ENCODE measurements at regions not wholly inside any gene's neighbourhood (a gene's known extent, or its start where the extent isn't known, plus 50 kb on each side); places are given as distances from the start of the nearest gene placed in this dataset.

DNA sequence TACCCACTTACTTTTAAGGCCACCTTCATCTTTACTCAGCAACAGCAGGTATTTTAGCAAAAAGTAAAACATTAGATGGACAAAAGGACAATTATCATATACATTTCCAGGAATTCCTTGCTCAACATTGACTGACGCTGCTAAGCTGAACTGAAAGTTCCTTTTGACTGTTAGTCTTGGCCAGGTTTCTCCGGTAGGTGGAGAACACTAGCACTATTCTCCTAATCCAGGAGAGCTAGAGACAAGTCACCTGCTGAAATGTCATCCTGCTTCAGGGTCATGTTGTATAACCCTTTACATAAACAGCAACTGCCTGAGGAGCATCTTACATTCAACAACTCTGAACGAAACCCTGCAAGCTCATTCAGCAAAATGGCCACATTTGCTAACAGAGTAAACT is 109.0 kb upstream of the ESRRG start:
- no peak for DNase-seq (ENCODE audit: low read depth in 4 of 4, low spot score in 3 of 4)

GRCh38 chr1:216830424-216831210 is 107.4 kb upstream of the ESRRG start:
- DNase-seq (ENCODE audit: low read depth in 4 of 4, low spot score in 3 of 4): no peak

DNA sequence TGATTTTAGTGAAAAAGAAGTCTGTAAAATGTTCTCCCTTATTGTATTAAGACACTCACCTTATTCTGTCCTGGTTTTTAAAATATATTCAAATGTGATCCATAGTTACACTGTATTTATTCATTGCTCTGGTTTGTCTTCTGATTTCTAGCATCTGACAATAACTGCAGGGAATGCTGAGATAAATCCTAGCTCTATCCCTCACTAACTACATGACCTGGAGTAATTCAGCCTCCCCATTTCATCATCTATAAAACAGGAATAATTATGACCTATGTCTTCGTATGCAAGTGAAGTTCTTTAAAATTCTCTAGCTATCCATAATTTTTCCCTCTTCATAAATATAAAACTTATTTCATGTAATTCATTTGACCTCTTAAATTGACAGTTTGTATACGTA is 104.0 kb upstream of the ESRRG start:
- no peak for DNase-seq (ENCODE audit: low read depth in 4 of 4, low spot score in 3 of 4)

DNA sequence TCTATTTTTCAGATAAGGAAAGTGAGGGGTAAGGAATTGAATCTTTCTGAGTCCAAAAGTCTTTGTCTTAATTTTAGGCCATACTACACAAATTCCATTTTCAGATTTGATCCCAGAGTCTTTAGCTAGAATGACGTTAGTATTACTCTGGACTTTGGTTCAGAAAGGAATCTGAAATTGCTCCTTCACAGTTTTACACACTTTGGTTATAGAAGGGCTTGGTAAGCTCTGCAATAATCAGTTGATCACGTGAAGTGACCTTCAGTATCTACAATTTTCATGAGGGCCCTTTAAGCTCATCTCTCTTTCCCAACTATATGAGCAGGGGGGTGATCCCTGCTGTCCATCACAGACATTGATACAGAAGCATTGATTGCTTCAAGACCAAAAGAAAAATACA is 103.4 kb upstream of the ESRRG start:
- no peak for DNase-seq (ENCODE audit: low read depth in 4 of 4, low spot score in 3 of 4)

- DNase-seq (ENCODE audit: low read depth in 4 of 4, low spot score in 3 of 4): no peak
These were observed 103.0 kb upstream of the ESRRG start for GRCh38 chr1:216826214-216826613.

- DNase-seq (ENCODE audit: low read depth in 4 of 4, low spot score in 3 of 4): no peak
These were observed 102.3 kb upstream of the ESRRG start for GRCh38 chr1:216825557-216825956.

DNA sequence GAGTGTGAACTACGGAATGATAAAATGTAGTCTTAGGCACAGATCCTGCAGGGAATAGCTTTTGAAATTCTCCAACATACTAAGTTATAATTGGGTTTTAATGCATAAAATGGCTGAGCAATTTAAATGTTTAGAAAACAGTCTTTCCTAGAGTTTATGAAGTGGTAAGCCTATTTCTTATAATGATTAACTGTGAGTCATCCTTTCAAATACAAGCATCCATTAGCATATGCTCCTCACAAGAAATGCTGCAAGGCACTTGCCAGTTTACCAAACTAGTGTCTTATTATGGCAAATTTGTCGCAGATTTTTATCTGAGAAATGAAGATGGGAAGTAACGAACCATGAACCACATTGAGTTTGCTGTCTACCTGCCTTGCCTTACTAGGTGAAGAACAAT is 101.3 kb upstream of the ESRRG start:
- DNase-seq (ENCODE audit: low read depth in 4 of 4, low spot score in 3 of 4): no peak

- no peak for DNase-seq (ENCODE audit: low read depth in 4 of 4, low spot score in 3 of 4)
These were observed 100.5 kb upstream of the ESRRG start for GRCh38 chr1:216823731-216824130.

DNA sequence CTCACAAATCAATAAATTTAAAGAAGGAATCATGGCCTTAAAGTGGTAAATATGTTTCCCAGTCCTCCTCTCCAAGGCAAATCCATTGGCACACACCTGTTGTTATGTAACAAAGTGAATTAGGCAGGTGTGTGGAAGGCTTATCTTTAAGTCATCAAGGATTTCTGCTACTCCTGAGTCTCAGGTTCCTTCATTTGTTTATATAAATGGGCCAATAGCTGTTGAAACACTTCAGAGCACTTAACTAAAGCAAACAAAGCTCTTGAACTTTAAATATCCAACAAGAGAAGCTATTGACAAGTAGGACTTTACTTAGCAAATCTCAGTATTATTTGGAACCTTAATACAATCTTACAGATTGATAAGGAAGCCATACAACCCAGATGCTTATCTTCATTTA is 99.3 kb upstream of the ESRRG start:
- no peak for DNase-seq (ENCODE audit: low read depth in 4 of 4, low spot score in 3 of 4)

GRCh38 chr1:216820345-216820744 is 97.1 kb upstream of the ESRRG start:
- DNase-seq (ENCODE audit: low read depth in 4 of 4, low spot score in 3 of 4): no peak

DNA sequence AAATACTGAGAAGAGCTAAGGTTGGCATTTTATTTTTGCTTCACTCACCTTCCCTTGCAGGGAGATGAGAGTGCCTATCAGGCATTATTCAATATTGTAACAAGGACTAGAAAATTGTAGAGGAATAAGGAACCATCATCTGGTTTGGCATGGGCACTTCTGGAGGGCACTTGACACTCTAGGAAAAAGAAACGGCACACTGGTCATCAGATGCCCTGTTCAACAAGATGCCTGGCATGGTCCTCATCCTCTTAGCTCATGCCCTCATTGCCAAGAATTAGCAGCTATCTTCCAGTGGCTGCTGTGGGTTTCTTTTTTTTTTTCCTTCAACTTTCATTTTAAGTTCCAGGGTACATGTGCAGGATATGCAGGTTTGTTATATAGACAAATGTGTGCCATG is 95.1 kb upstream of the ESRRG start:
- no peak for DNase-seq (ENCODE audit: low read depth in 4 of 4, low spot score in 3 of 4)

GRCh38 chr1:216815260-216816131 is 92.3 kb upstream of the ESRRG start:
- DNase-seq (ENCODE audit: low read depth in 4 of 4, low spot score in 3 of 4): peak; percentile 58 to 73 (median 61)

DNA sequence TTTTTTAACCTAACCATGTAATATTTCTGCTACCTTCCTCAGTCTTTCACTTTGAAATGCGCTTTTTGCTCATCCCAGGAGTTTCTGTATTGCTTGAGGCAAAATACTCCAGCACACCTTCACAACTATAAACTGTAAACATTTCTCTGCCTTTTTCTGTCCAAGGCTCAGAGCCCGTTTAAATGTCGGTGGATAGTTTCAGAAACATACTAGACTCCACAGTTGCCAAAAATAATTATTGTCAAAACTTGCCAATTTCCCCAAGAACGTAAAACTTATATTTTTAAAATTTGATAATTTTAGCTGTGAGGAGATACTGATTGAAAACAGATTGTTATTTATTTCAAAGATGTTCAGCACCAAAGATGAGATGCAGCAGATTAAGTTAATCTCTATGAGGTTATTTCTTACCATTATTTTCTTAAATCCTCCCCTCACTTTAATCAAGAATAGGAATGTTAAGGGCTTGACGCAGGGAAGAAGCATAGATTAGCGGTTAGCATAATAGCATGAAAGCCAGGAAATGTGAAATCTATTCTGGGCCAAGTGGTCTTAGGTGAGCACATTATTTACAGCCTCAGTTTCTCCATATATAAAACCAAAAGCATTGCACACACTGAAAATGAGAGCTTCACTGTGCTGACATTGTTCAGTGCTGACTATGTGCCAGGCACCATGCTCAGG is 91.5 kb upstream of the ESRRG start:
- no peak for DNase-seq (ENCODE audit: low read depth in 4 of 4, low spot score in 3 of 4)

- no peak for DNase-seq (ENCODE audit: low read depth in 4 of 4, low spot score in 3 of 4)
These were observed 89.7 kb upstream of the ESRRG start for GRCh38 chr1:216812966-216813365.

DNA sequence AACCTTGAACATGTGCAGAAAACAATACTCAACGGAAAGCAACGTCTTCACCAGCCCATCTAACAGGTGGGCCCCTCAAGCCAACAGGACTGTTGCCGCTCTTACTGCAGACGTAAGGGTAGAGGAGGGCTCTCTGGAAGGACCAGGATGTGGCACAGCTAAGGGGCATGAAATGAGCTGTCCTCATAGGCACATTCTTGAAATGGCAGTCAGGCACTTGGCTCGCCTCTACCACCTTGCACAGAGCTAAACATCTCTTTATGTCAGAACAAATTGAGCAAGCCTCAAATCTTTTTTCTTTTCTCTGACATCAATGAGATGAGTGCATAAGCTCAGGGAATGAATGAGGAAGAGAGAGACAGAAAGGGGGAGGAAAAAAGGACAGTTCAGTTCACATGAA is 86.4 kb upstream of the ESRRG start:
- DNase-seq (ENCODE audit: low read depth in 4 of 4, low spot score in 3 of 4): no peak

DNA sequence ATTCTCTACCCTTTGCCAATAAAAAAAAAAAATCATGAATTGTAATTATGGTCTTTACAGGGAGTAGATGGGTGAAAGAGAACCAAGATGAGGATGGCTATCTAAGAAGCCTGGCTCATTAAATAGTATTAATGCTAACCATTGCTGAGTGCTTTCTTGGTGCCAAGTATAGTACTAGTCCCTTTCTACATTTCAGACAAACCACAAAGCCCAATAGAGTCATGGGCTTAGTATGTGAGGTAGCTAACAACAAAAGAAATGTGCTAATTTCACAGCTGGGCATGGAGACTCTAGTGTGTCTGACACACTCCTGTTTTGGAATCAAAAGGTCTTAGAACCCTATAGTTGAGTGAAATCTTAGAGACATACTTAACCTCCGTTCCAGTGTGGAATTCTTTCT is 84.5 kb upstream of the ESRRG start:
- no peak for DNase-seq (ENCODE audit: low read depth in 4 of 4, low spot score in 3 of 4)

- DNase-seq (ENCODE audit: low read depth in 4 of 4, low spot score in 3 of 4): no peak
These were observed 82.7 kb upstream of the ESRRG start for GRCh38 chr1:216805953-216806352.

- no peak for DNase-seq (ENCODE audit: low read depth in 4 of 4, low spot score in 3 of 4)
These were observed 82.0 kb upstream of the ESRRG start for GRCh38 chr1:216805233-216805632.

DNA sequence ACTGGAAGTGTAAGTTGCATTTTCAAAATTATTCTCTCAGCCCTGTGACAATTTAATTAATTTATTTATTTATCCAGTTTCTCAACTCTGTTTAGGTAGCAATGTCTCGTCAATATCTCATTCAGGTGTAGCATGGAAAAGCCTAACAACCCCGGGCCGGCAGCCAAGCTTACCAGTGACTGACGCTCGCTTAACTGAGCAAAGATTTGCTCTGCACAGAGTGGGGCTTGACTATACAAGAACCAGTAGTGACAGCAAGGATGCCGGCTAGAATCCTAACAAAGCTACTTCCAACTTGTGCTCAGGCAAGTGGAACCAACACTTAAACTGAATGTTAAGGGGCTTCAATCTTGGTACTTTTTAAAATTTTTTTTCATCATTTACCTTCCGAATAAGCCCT is 80.9 kb upstream of the ESRRG start:
- no peak for DNase-seq (ENCODE audit: low read depth in 4 of 4, low spot score in 3 of 4)

GRCh38 chr1:216794586-216794985 is 71.4 kb upstream of the ESRRG start:
- DNase-seq (ENCODE audit: low read depth in 4 of 4, low spot score in 3 of 4): no peak

- no peak for DNase-seq (ENCODE audit: low read depth in 4 of 4, low spot score in 3 of 4)
These were observed 70.7 kb upstream of the ESRRG start for GRCh38 chr1:216793973-216794372.
